Iris pigment epithelial cell (primary cell): ENCODE measurements at regions not wholly inside any gene's neighbourhood (a gene's known extent, or its start where the extent isn't known, plus 50 kb on each side); places are given as distances from the start of the nearest gene placed in this dataset.
"Not testable (repeated sequence)": the region's sequence is repeated elsewhere in the genome, so short reads cannot be mapped to it uniquely, and the experiment has no call there.

ENCODE experiments used
- DNase-seq: peaks from one replicate; pipeline ENCODE4 v3.0.0-alpha.2; 2011; ENCODE audit warnings: low read depth

- no peak for DNase-seq
Observed at GRCh38 chr6:21334651-21335050, 258.9 kb upstream of the SOX4 start.

- no peak for DNase-seq
Observed at GRCh38 chr6:21335591-21335990, 258.0 kb upstream of the SOX4 start.

GRCh38 chr6:21337263-21337662 lies 256.3 kb upstream of the SOX4 start:
- no peak for DNase-seq

GRCh38 chr6:21340573-21340972 lies 253.0 kb upstream of the SOX4 start:
- peak; percentile 45 for DNase-seq

GRCh38 chr6:21341910-21342309 lies 251.6 kb upstream of the SOX4 start:
- no peak for DNase-seq

- DNase-seq = no peak
Observed at GRCh38 chr6:21342501-21342900, 251.1 kb upstream of the SOX4 start.

- not testable (repeated sequence) for DNase-seq
Observed at GRCh38 chr6:21345704-21346103, 247.8 kb upstream of the SOX4 start.

GRCh38 chr6:21348146-21348503 lies 245.4 kb upstream of the SOX4 start:
- no peak for DNase-seq

- DNase-seq = peak; percentile 85
Observed at GRCh38 chr6:21348504-21349195, 244.9 kb upstream of the SOX4 start.

- no peak for DNase-seq
Observed at GRCh38 chr6:21349834-21350233, 243.7 kb upstream of the SOX4 start.

GRCh38 chr6:21350926-21351325 lies 242.6 kb upstream of the SOX4 start:
- no peak for DNase-seq

- DNase-seq = no peak
Observed at GRCh38 chr6:21352131-21352530, 241.4 kb upstream of the SOX4 start.

GRCh38 chr6:21354805-21355238 lies 238.7 kb upstream of the SOX4 start:
- DNase-seq = no peak

GRCh38 chr6:21355638-21356037 lies 237.9 kb upstream of the SOX4 start:
- DNase-seq = no peak

GRCh38 chr6:21357262-21357661 lies 236.3 kb upstream of the SOX4 start:
- no peak for DNase-seq

GRCh38 chr6:21359926-21360325 lies 233.6 kb upstream of the SOX4 start:
- DNase-seq = no peak

GRCh38 chr6:21360336-21360735 lies 233.2 kb upstream of the SOX4 start:
- DNase-seq = no peak

- no peak for DNase-seq
Observed at GRCh38 chr6:21367148-21367547, 226.4 kb upstream of the SOX4 start.

- no peak for DNase-seq
Observed at GRCh38 chr6:21367649-21368154, 225.8 kb upstream of the SOX4 start.

- DNase-seq = no peak
Observed at GRCh38 chr6:21371061-21371460, 222.5 kb upstream of the SOX4 start.

- peak; percentile 60 for DNase-seq
Observed at GRCh38 chr6:21371676-21372171, 221.8 kb upstream of the SOX4 start.

- DNase-seq = no peak
Observed at GRCh38 chr6:21375151-21376116, 218.1 kb upstream of the SOX4 start.

GRCh38 chr6:21377356-21377755 lies 216.2 kb upstream of the SOX4 start:
- DNase-seq = no peak
